OCI-LY7 (cell line): ENCODE measurements at regions not wholly inside any gene's neighbourhood (a gene's known extent, or its start where the extent isn't known, plus 50 kb on each side); places are given as distances from the start of the nearest gene placed in this dataset.

Experiments used
- BruUV-seq: library from RNA; stranded (reverse); fragments of 400-500 nt; replicated peaks from 2 replicates; lab custom pipeline; 2021; lab: Mats Ljungman, UMichigan
- CTCF ChIA-PET: fragments of 300-600 bp; sonication (Branson Sonifier 250); formaldehyde crosslinking; loops from one replicate; lab custom pipeline; 2022; ENCODE audit warnings: antibody characterized with exemption; ENCODE audit not compliant: unreplicated experiment; lab: Charles Lee
- POLR2A ChIA-PET: fragments of 300-600 bp; sonication (Branson Sonifier 250); formaldehyde crosslinking; loops from one replicate; lab custom pipeline; 2022; ENCODE audit warnings: antibody characterized with exemption; lab: Charles Lee
- DNase-seq: peaks from one replicate; pipeline ENCODE4 v3.0.0-alpha.2; 2015; ENCODE audit warnings: low spot score
- H2AFZ ChIP-seq: fragments of 200-600 bp; sonication (generic), shearing (Covaris generic); 2 replicates; pipeline ENCODE4 v1.6.1; 2014; ENCODE audit warnings: mild to moderate bottlenecking, antibody characterized with exemption, low read length, moderate library complexity
- H3K27ac ChIP-seq: fragments of 200-600 bp; sonication (generic); 2 replicates; pipeline ENCODE4 v1.5.1; 2014; ENCODE audit warnings: mixed run types, low read depth, mild to moderate bottlenecking, moderate library complexity, low read length, inconsistent platforms; ENCODE audit not compliant: poor library complexity, severe bottlenecking
- H3K36me3 ChIP-seq: fragments of 200-600 bp; sonication (generic); 2 replicates; pipeline ENCODE4 v1.6.1; 2014; ENCODE audit warnings: mild to moderate bottlenecking, antibody characterized with exemption, low read length, moderate library complexity, mixed read lengths; ENCODE audit not compliant: insufficient read depth
- H3K4me1 ChIP-seq: fragments of 200-600 bp; sonication (generic); 2 replicates; pipeline ENCODE4 v1.5.1; 2014; ENCODE audit warnings: mild to moderate bottlenecking, low read length; ENCODE audit not compliant: insufficient read depth, poor library complexity, severe bottlenecking
- H3K4me2 ChIP-seq: fragments of 200-600 bp; sonication (generic); 2 replicates; pipeline ENCODE4 v1.6.1; 2014; ENCODE audit warnings: mild to moderate bottlenecking, low read length
- H3K4me3 ChIP-seq: fragments of 200-600 bp; sonication (generic); 2 replicates; pipeline ENCODE4 v1.5.1; 2014; ENCODE audit warnings: mild to moderate bottlenecking, low read depth, low read length; ENCODE audit not compliant: poor library complexity, severe bottlenecking
- H3K79me2 ChIP-seq: fragments of 200-600 bp; sonication (generic); 2 replicates; pipeline ENCODE4 v1.6.1; 2016; ENCODE audit warnings: low read depth, mild to moderate bottlenecking, low read length, moderate library complexity, mixed read lengths; ENCODE audit not compliant: insufficient read depth
- H3K9me2 ChIP-seq: fragments of 200-600 bp; sonication (generic); 2 replicates; pipeline ENCODE4 v1.6.1; 2016; ENCODE audit warnings: mild to moderate bottlenecking, low read length, mixed read lengths; ENCODE audit not compliant: insufficient read depth
- H3K9me3 ChIP-seq: fragments of 200-600 bp; sonication (generic); 2 replicates; pipeline ENCODE4 v1.6.1; 2014; ENCODE audit warnings: mild to moderate bottlenecking, mixed run types, low read length, mixed read lengths
- H4K20me1 ChIP-seq: fragments of 200-600 bp; sonication (generic); 2 replicates; pipeline ENCODE4 v1.6.1; 2014; ENCODE audit warnings: mild to moderate bottlenecking, antibody characterized with exemption, low read length, moderate library complexity, mixed read lengths; ENCODE audit not compliant: insufficient read depth
- CTCF ChIP-seq: fragments of 200-600 bp; sonication (generic); conservative IDR thresholded peaks from 2 replicates; pipeline ENCODE4 v1.5.1; 2014; ENCODE audit warnings: mild to moderate bottlenecking, antibody characterized with exemption, low read length, moderate library complexity, mixed read lengths
- EZH2phosphoT487 ChIP-seq: fragments of 200-600 bp; sonication (generic); IDR thresholded peaks from 2 replicates; pipeline ENCODE4 v1.6.1; 2018; ENCODE audit warnings: low read depth, borderline replicate concordance, mild to moderate bottlenecking, mixed run types, antibody characterized with exemption, low read length, moderate library complexity, mixed read lengths
- intact Hi-C: fragments of 100-400 bp; cut with micrococcal nuclease; formaldehyde crosslinking; loops from one replicate; pipeline ENCODE4 v1.10.0; 2022; ENCODE audit not compliant: unreplicated experiment

- H4K20me1 ChIP-seq = no peaks in the 10 kb centered on the region
- no peaks in the 10 kb centered on the region for H3K4me1 ChIP-seq
- no peak for DNase-seq
- H3K9me3 ChIP-seq = no peaks in the 10 kb centered on the region
- no TSS peak for BruUV-seq
- TF ChIP-seq EZH2phosphoT487 = no peak
- TF ChIP-seq CTCF = no peak
- H3K79me2 ChIP-seq = no peaks in the 10 kb centered on the region
- no peak overlapping the region for H3K4me2 ChIP-seq
- H3K36me3 ChIP-seq = no peaks in the 10 kb centered on the region
- CTCF ChIA-PET = no interaction called here
- intact Hi-C loops = no loop called here
- H3K4me3 ChIP-seq = no peak overlapping the region
- no peaks in the 10 kb centered on the region for H3K9me2 ChIP-seq
- H2AFZ ChIP-seq = no peak overlapping the region
- no peak overlapping the region for H3K27ac ChIP-seq
- POLR2A ChIA-PET = interaction anchor here (1.0 to 1.1 kb wide), 2 partner anchors 16 to 371 kb away, joined by 3 read pairs; no protein-coding TSS in a partner anchor
Measured at GRCh38 chr10:61846370-61847031, 55.0 kb upstream of the ARID5B start.

GRCh38 chr10:61847087-61847486, 54.4 kb upstream of the ARID5B start:
- Histone ChIP-seq H3K36me3 (no peaks in the 10 kb centered on the region), H3K9me3 (no peaks in the 10 kb centered on the region), H3K27ac (no peak overlapping the region), H2AFZ (no peak overlapping the region), H4K20me1 (no peaks in the 10 kb centered on the region), H3K4me1 (no peaks in the 10 kb centered on the region), H3K4me3 (no peak overlapping the region), H3K79me2 (no peaks in the 10 kb centered on the region), H3K4me2 (no peak overlapping the region), H3K9me2 (no peaks in the 10 kb centered on the region)
- intact Hi-C loops = no loop called here
- BruUV-seq = no TSS peak
- DNase-seq = no peak
- CTCF ChIA-PET = interaction anchor here (0.5 kb wide), 1 partner anchor 50 kb away, joined by 3 read pairs; no protein-coding TSS in a partner anchor
- POLR2A ChIA-PET = interaction anchor here (0.9 to 1.1 kb wide), 3 partner anchors 16 to 370 kb away, joined by 3 read pairs; no protein-coding TSS in a partner anchor
- TF ChIP-seq CTCF (no peak), EZH2phosphoT487 (no peak)

- Histone ChIP-seq H3K36me3 (no peaks in the 10 kb centered on the region), H3K4me2 (no peak overlapping the region), H3K4me3 (no peak overlapping the region), H3K9me2 (no peaks in the 10 kb centered on the region), H2AFZ (no peak overlapping the region), H3K4me1 (no peaks in the 10 kb centered on the region), H3K9me3 (no peaks in the 10 kb centered on the region), H3K27ac (no peak overlapping the region), H3K79me2 (no peaks in the 10 kb centered on the region), H4K20me1 (no peaks in the 10 kb centered on the region)
- ChIA-PET CTCF (interaction anchor here (0.5 kb wide), 1 partner anchor 50 kb away, joined by 3 read pairs; no protein-coding TSS in a partner anchor), POLR2A (interaction anchor here (0.5 to 1.1 kb wide), 5 partner anchors 17 to 1499 kb away, joined by 3 read pairs; no protein-coding TSS in a partner anchor)
- TF ChIP-seq CTCF = no peak
- TF ChIP-seq EZH2phosphoT487 = no peak
- no TSS peak for BruUV-seq
- no peak for DNase-seq
- intact Hi-C loops = no loop called here
Measured at GRCh38 chr10:61847640-61848039, 53.9 kb upstream of the ARID5B start.
